IMR-90 (cell line): ENCODE measurements at regions not wholly inside any gene's neighbourhood (a gene's known extent, or its start where the extent isn't known, plus 50 kb on each side); places are given as distances from the start of the nearest gene placed in this dataset.

Experiments
- ATAC-seq: fragments of 200-7000 bp; cut with Tn5 transposase; 2 replicates; pipeline ENCODE4 v1.9.1; 2020; ENCODE audit warnings: low read depth, mild to moderate bottlenecking, moderate library complexity
- BruUV-seq: library from RNA; stranded (reverse); fragments of 400-500 nt; replicated peaks from 2 replicates; lab custom pipeline; 2021; lab: Mats Ljungman, UMichigan
- CTCF ChIA-PET: fragments of 300-600 bp; formaldehyde crosslinking; extraction: SDS; loops from one replicate; lab custom pipeline; 2021; ENCODE audit warnings: antibody characterized with exemption; lab: Yijun Ruan, JAX
- POLR2A ChIA-PET: fragments of 300-600 bp; sonication (Branson Sonifier 250); formaldehyde crosslinking; loops from one replicate; lab custom pipeline; 2022; ENCODE audit warnings: antibody characterized with exemption; ENCODE audit not compliant: unreplicated experiment; lab: Charles Lee
- DNase-seq: peaks from one replicate; pipeline ENCODE4 v3.0.0; 2013
- H2AFZ ChIP-seq: replicated peaks from 2 replicates; pipeline ENCODE3; 2013; ENCODE audit warnings: low read length, mild to moderate bottlenecking; ENCODE audit not compliant: poor library complexity
- H2AK5ac ChIP-seq: 2 replicates; pipeline ENCODE4 v1.6.1; 2013; ENCODE audit warnings: low read depth, low read length, inconsistent platforms
- H2AK9ac ChIP-seq: replicated peaks from 2 replicates; pipeline ENCODE3; 2013; ENCODE audit warnings: mild to moderate bottlenecking, low read depth, low read length, moderate library complexity; ENCODE audit not compliant: poor library complexity
- H2BK120ac ChIP-seq: 2 replicates; pipeline ENCODE4 v1.6.1; 2013; ENCODE audit warnings: low read depth, low read length, inconsistent platforms
- H2BK15ac ChIP-seq: 3 replicates; pipeline ENCODE4 v1.6.1; 2013; ENCODE audit warnings: low read depth, low read length, inconsistent platforms
- H2BK20ac ChIP-seq: 2 replicates; pipeline ENCODE4 v1.6.1; 2013; ENCODE audit warnings: low read depth, mild to moderate bottlenecking, inconsistent platforms, low read length, moderate library complexity
- H2BK5ac ChIP-seq: 2 replicates; pipeline ENCODE4 v1.6.1; 2013; ENCODE audit warnings: mild to moderate bottlenecking, low read depth, low read length, inconsistent platforms; ENCODE audit not compliant: poor library complexity, severe bottlenecking
- H3K14ac ChIP-seq: replicated peaks from 2 replicates; pipeline ENCODE4 v1.6.1; 2013; ENCODE audit warnings: low read depth, low read length, inconsistent platforms
- H3K18ac ChIP-seq: 2 replicates; pipeline ENCODE4 v1.6.1; 2013; ENCODE audit warnings: low read depth, low read length, control low read depth
- H3K23ac ChIP-seq: 2 replicates; pipeline ENCODE4 v1.6.1; 2013; ENCODE audit warnings: low read depth, low read length, inconsistent platforms
- H3K27ac ChIP-seq: 2 replicates; pipeline ENCODE4 v1.5.1; 2013; ENCODE audit warnings: mild to moderate bottlenecking, control low read depth, low read length; ENCODE audit not compliant: insufficient read depth
- H3K27me3 ChIP-seq: 2 replicates; pipeline ENCODE4 v1.6.1; 2013; ENCODE audit warnings: low read length; ENCODE audit not compliant: control insufficient read depth, insufficient read depth
- H3K36me3 ChIP-seq: 2 replicates; pipeline ENCODE4 v1.6.1; 2013; ENCODE audit warnings: low read length, mixed read lengths; ENCODE audit not compliant: control insufficient read depth, insufficient read depth
- H3K4ac ChIP-seq: 2 replicates; pipeline ENCODE4 v1.6.1; 2013; ENCODE audit warnings: low read depth, low read length, inconsistent platforms
- H3K4me1 ChIP-seq: 2 replicates; pipeline ENCODE4 v1.6.1; 2013; ENCODE audit warnings: low read length, mixed read lengths; ENCODE audit not compliant: control insufficient read depth, insufficient read depth
- H3K4me2 ChIP-seq: 2 replicates; pipeline ENCODE4 v1.6.1; 2013; ENCODE audit warnings: low read depth, mild to moderate bottlenecking, control low read depth, low read length, moderate library complexity
- H3K4me3 ChIP-seq: 2 replicates; pipeline ENCODE4 v1.5.1; 2013; ENCODE audit warnings: low read depth, mild to moderate bottlenecking, control low read depth, low read length, moderate library complexity; ENCODE audit not compliant: insufficient read depth
- H3K56ac ChIP-seq: 2 replicates; pipeline ENCODE4 v1.6.1; 2013; ENCODE audit warnings: low read length, inconsistent platforms; ENCODE audit not compliant: insufficient read depth; ENCODE audit errors: extremely low read depth
- H3K79me1 ChIP-seq, 2 experiments: 2 replicates each; pipeline ENCODE4 v1.6.1; 2013; ENCODE audit warnings: low read length in 2 of 2, inconsistent platforms in 1 of 2, low read depth in 1 of 2
- H3K9ac ChIP-seq: 2 replicates; pipeline ENCODE4 v1.6.1; 2013; ENCODE audit warnings: low read depth, low read length, control low read depth
- H3K9me1 ChIP-seq: 2 replicates; pipeline ENCODE4 v1.6.1; 2013; ENCODE audit warnings: low read length, inconsistent platforms; ENCODE audit not compliant: insufficient read depth
- H3K9me3 ChIP-seq: 2 replicates; pipeline ENCODE4 v1.6.1; 2013; ENCODE audit warnings: low read length; ENCODE audit not compliant: control insufficient read depth, insufficient read depth
- H4K20me1 ChIP-seq: 2 replicates; pipeline ENCODE4 v1.6.1; 2013; ENCODE audit warnings: low read length, inconsistent platforms; ENCODE audit not compliant: insufficient read depth
- H4K5ac ChIP-seq: 2 replicates; pipeline ENCODE4 v1.6.1; 2013; ENCODE audit warnings: mild to moderate bottlenecking, low read depth, low read length, control low read depth
- H4K8ac ChIP-seq, 2 experiments: 2 replicates each; pipeline ENCODE4 v1.6.1; 2013; ENCODE audit warnings: low read depth in 2 of 2, low read length in 2 of 2, control low read depth in 1 of 2, inconsistent platforms in 1 of 2
- H4K91ac ChIP-seq: 2 replicates; pipeline ENCODE4 v1.6.1; 2013; ENCODE audit warnings: low read depth, low read length, inconsistent platforms; ENCODE audit not compliant: insufficient read depth
- BHLHE40 ChIP-seq: fragments of 150-350 bp; IDR thresholded peaks from 2 replicates; pipeline ENCODE4 v1.6.1; 2016; ENCODE audit warnings: mild to moderate bottlenecking, low read depth, low read length
- CEBPB ChIP-seq: IDR thresholded peaks from 2 replicates; pipeline ENCODE4 v1.6.1; 2012; ENCODE audit warnings: low read depth, low read length, improper control_type of control experiment
- CHD1 ChIP-seq: IDR thresholded peaks from 2 replicates; pipeline ENCODE4 v1.6.1; 2012; ENCODE audit warnings: low read depth, low read length, improper control_type of control experiment
- FOS ChIP-seq: fragments of 150-350 bp; IDR thresholded peaks from 2 replicates; pipeline ENCODE4 v1.6.1; 2016; ENCODE audit warnings: low read depth, low read length
- MAFK ChIP-seq: IDR thresholded peaks from 2 replicates; pipeline ENCODE4 v1.6.1; 2012; ENCODE audit warnings: low read depth, low read length, improper control_type of control experiment
- MAZ ChIP-seq: IDR thresholded peaks from 2 replicates; pipeline ENCODE4 v1.6.1; 2012; ENCODE audit warnings: low read depth, mild to moderate bottlenecking, low read length, improper control_type of control experiment, moderate library complexity, borderline replicate concordance
- MXI1 ChIP-seq: IDR thresholded peaks from 2 replicates; pipeline ENCODE4 v1.6.1; 2012; ENCODE audit warnings: low read depth, mild to moderate bottlenecking, low read length, moderate library complexity, borderline replicate concordance
- NFE2L2 ChIP-seq: fragments of 150-350 bp; IDR thresholded peaks from 2 replicates; pipeline ENCODE4 v1.6.1; 2016; ENCODE audit warnings: low read depth, mild to moderate bottlenecking, low read length
- POLR2A ChIP-seq: IDR thresholded peaks from 2 replicates; pipeline ENCODE4 v1.6.1; 2012; ENCODE audit warnings: mild to moderate bottlenecking, low read depth, low read length
- RAD21 ChIP-seq: IDR thresholded peaks from 2 replicates; pipeline ENCODE4 v1.6.1; 2012; ENCODE audit warnings: low read length, improper control_type of control experiment
- RCOR1 ChIP-seq: IDR thresholded peaks from 2 replicates; pipeline ENCODE4 v1.6.1; 2012; ENCODE audit warnings: mild to moderate bottlenecking, low read length, improper control_type of control experiment; ENCODE audit not compliant: insufficient replicate concordance
- RFX5 ChIP-seq: IDR thresholded peaks from 2 replicates; pipeline ENCODE4 v1.8.0; 2012; ENCODE audit warnings: low read depth, mild to moderate bottlenecking, low read length, moderate library complexity
- SMC3 ChIP-seq: fragments of 150-350 bp; IDR thresholded peaks from 2 replicates; pipeline ENCODE4 v1.6.1; 2016; ENCODE audit warnings: low read depth, mild to moderate bottlenecking, antibody characterized with exemption, low read length, moderate library complexity
- WGBS, 2 experiments: methylation state at CpG; one replicate each; pipeline versions ENCODE4 v1.1.5 to v1.1.7; 2013; ENCODE audit warnings: missing lambda C conversion rate in 2 of 2; ENCODE audit not compliant: insufficient read length in 1 of 2; ENCODE audit errors: extremely low coverage in 2 of 2; 5-methylcytosine and 5-hydroxymethylcytosine counted together
- dilution Hi-C: fragments of 300-500 bp; cut with HindIII; formaldehyde crosslinking; loops from one replicate; pipeline ENCODE4 v1.14.3; 2018; ENCODE audit warnings: low sequenced_read_pairs; ENCODE audit not compliant: unreplicated experiment
- in situ Hi-C: fragments of 300-500 bp; cut with MboI; formaldehyde crosslinking; loops from 3 replicates; pipeline ENCODE4 v1.14.3; 2019; ENCODE audit warnings: low sequenced_read_pairs, inconsistent platforms, mixed read lengths
- intact Hi-C: fragments of 100-400 bp; cut with micrococcal nuclease; formaldehyde crosslinking; loops from 2 replicates; pipeline ENCODE4 v1.10.0; 2022
- TF ChIP-seq, protein P1 (sequence below): fragments of 150-350 bp; IDR thresholded peaks from 2 replicates; pipeline ENCODE4 v1.6.1; 2016; ENCODE audit warnings: low read depth, mild to moderate bottlenecking, low read length, moderate library complexity, borderline replicate concordance
- TF ChIP-seq, protein P2 (sequence below): fragments of 150-350 bp; IDR thresholded peaks from 2 replicates; pipeline ENCODE4 v1.6.1; 2017; ENCODE audit warnings: mild to moderate bottlenecking, antibody characterized with exemption, low read length, low read depth
- TF ChIP-seq, protein P3 (sequence below): conservative IDR thresholded peaks from 2 replicates; pipeline ENCODE4 v1.5.1; 2012; ENCODE audit warnings: mild to moderate bottlenecking, low read depth, low read length, improper control_type of control experiment

DNA sequence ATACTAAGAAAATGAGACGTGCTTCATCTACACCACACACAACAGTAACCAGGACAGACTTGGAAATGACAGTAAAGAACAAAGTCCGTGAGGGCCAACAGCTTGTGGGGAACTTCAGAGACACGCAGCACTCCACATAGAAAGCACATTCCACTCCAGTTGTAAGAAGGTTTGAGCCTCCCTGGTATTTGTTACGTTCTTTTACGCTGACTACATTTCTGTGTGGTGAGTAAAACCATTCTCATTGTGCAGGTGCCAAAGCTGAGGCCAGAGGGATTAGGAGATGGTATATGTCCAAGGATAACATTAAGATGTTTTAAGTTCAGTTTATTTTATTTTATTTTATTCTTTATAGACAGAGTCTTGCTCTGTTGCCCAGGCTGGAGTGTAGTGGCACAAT, 1189.9 kb downstream of the UQCRFS1 start:
- CTCF ChIA-PET: no interaction called here
- H4K20me1 ChIP-seq: no peaks in the 10 kb centered on the region

More for the DNA sequence above, 1189.9 kb downstream of the UQCRFS1 start:
- in situ Hi-C loops (no loop called here), dilution Hi-C loops (no loop called here), intact Hi-C loops (no loop called here)
- no peak overlapping the region for H3K14ac ChIP-seq
- no peaks in the 10 kb centered on the region for H3K4me1 ChIP-seq
- no peaks in the 10 kb centered on the region for H3K27me3 ChIP-seq
- WGBS, 2 experiments: no CpG with 5 or more reads among the region's 5 CpGs
- no peak overlapping the region for H3K4me2 ChIP-seq
- H2BK5ac ChIP-seq: no peak overlapping the region
- no peaks in the 10 kb centered on the region for H3K9me1 ChIP-seq
- TF ChIP-seq MAZ (no peak), RFX5 (no peak), CEBPB (no peak), CHD1 (no peak), BHLHE40 (no peak), POLR2A (no peak), MAFK (no peak), FOS (no peak), MXI1 (no peak), NFE2L2 (no peak), RAD21 (no peak), SMC3 (no peak), RCOR1 (no peak)
- TF ChIP-seq, protein P1, sequence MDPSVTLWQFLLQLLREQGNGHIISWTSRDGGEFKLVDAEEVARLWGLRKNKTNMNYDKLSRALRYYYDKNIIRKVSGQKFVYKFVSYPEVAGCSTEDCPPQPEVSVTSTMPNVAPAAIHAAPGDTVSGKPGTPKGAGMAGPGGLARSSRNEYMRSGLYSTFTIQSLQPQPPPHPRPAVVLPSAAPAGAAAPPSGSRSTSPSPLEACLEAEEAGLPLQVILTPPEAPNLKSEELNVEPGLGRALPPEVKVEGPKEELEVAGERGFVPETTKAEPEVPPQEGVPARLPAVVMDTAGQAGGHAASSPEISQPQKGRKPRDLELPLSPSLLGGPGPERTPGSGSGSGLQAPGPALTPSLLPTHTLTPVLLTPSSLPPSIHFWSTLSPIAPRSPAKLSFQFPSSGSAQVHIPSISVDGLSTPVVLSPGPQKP: no peak
- TF ChIP-seq, protein P2, sequence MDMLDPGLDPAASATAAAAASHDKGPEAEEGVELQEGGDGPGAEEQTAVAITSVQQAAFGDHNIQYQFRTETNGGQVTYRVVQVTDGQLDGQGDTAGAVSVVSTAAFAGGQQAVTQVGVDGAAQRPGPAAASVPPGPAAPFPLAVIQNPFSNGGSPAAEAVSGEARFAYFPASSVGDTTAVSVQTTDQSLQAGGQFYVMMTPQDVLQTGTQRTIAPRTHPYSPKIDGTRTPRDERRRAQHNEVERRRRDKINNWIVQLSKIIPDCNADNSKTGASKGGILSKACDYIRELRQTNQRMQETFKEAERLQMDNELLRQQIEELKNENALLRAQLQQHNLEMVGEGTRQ: no peak
- TF ChIP-seq, protein P3, sequence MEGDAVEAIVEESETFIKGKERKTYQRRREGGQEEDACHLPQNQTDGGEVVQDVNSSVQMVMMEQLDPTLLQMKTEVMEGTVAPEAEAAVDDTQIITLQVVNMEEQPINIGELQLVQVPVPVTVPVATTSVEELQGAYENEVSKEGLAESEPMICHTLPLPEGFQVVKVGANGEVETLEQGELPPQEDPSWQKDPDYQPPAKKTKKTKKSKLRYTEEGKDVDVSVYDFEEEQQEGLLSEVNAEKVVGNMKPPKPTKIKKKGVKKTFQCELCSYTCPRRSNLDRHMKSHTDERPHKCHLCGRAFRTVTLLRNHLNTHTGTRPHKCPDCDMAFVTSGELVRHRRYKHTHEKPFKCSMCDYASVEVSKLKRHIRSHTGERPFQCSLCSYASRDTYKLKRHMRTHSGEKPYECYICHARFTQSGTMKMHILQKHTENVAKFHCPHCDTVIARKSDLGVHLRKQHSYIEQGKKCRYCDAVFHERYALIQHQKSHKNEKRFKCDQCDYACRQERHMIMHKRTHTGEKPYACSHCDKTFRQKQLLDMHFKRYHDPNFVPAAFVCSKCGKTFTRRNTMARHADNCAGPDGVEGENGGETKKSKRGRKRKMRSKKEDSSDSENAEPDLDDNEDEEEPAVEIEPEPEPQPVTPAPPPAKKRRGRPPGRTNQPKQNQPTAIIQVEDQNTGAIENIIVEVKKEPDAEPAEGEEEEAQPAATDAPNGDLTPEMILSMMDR: no peak
- POLR2A ChIA-PET: no interaction called here
- no peak overlapping the region for H3K56ac ChIP-seq
- DNase-seq (no peak), ATAC-seq (no peak)
- no peak overlapping the region for H3K27ac ChIP-seq
- no peak overlapping the region for H2AK5ac ChIP-seq
- H3K79me1 ChIP-seq: no peaks in the 10 kb centered on the region
- no peak overlapping the region for H2BK15ac ChIP-seq
- H3K23ac ChIP-seq: no peak overlapping the region
- no peak overlapping the region for H2AFZ ChIP-seq
- no peak overlapping the region for H3K4me3 ChIP-seq
- H4K8ac ChIP-seq: no peak overlapping the region
- no peak overlapping the region for H3K18ac ChIP-seq
- H4K5ac ChIP-seq: no peak overlapping the region
- H2AK9ac ChIP-seq: no peak overlapping the region
- peaks cover 17% of the 10 kb centered on the region; the same call in 1 of the 2 replicates for H3K9me3 ChIP-seq
- H3K36me3 ChIP-seq: no peaks in the 10 kb centered on the region
- BruUV-seq: no TSS peak
- no peak overlapping the region for H2BK20ac ChIP-seq
- no peak overlapping the region for H3K9ac ChIP-seq
- H3K4ac ChIP-seq: no peak overlapping the region
- no peak overlapping the region for H4K91ac ChIP-seq
- no peak overlapping the region for H2BK120ac ChIP-seq
